PC-9 (cell line): ENCODE measurements at regions not wholly inside any gene's neighbourhood (a gene's known extent, or its start where the extent isn't known, plus 50 kb on each side); places are given as distances from the start of the nearest gene placed in this dataset.

Experiments used
- BruUV-seq: library from RNA; stranded (reverse); fragments of 400-500 nt; replicated peaks from 2 replicates; lab custom pipeline; 2021; lab: Mats Ljungman, UMichigan
- CTCF ChIA-PET: fragments of 300-600 bp; sonication (Branson Sonifier 250); formaldehyde crosslinking; loops from one replicate; lab custom pipeline; 2022; ENCODE audit warnings: antibody characterized with exemption; lab: Charles Lee
- POLR2A ChIA-PET: fragments of 300-600 bp; sonication (Branson Sonifier 250); formaldehyde crosslinking; loops from one replicate; lab custom pipeline; 2022; ENCODE audit warnings: antibody characterized with exemption; ENCODE audit not compliant: unreplicated experiment; lab: Charles Lee
- DNase-seq, 2 experiments: peaks; one replicate each; pipeline versions ENCODE4 v3.0.0 to v3.0.0-alpha.2; 2015 to 2022; ENCODE audit warnings: mixed read lengths in 1 of 2
- H2AFZ ChIP-seq: fragments of 200-600 bp; sonication (generic); 2 replicates; pipeline ENCODE4 v1.8.1; 2017; ENCODE audit warnings: antibody characterized with exemption
- H3F3A ChIP-seq: fragments of 200-600 bp; sonication (generic); 2 replicates; pipeline ENCODE4 v1.8.1; 2017; ENCODE audit warnings: antibody characterized with exemption, mild to moderate bottlenecking, low read depth; ENCODE audit not compliant: insufficient read depth
- H3K27ac ChIP-seq: fragments of 200-600 bp; sonication (generic); 2 replicates; pipeline ENCODE4 v1.6.1; 2016; ENCODE audit warnings: mixed run types
- H3K27me3 ChIP-seq: fragments of 200-600 bp; sonication (generic); 2 replicates; pipeline ENCODE4 v1.6.1; 2016; ENCODE audit warnings: low read depth, mixed run types; ENCODE audit not compliant: insufficient read depth
- H3K36me3 ChIP-seq: fragments of 200-600 bp; sonication (generic); 2 replicates; pipeline ENCODE4 v1.6.1; 2016; ENCODE audit warnings: low read depth, mixed run types
- H3K4me1 ChIP-seq: fragments of 200-600 bp; sonication (generic); replicated peaks from 2 replicates; pipeline ENCODE4 v1.6.1; 2016; ENCODE audit warnings: mixed run types; ENCODE audit not compliant: insufficient read depth
- H3K4me2 ChIP-seq: fragments of 200-600 bp; sonication (generic); 2 replicates; pipeline ENCODE4 v1.6.1; 2017; ENCODE audit warnings: mixed run types
- H3K4me3 ChIP-seq: fragments of 200-600 bp; sonication (generic); 2 replicates; pipeline ENCODE4 v1.6.1; 2016; ENCODE audit warnings: mixed run types
- H3K79me2 ChIP-seq: fragments of 200-600 bp; sonication (generic); 2 replicates; pipeline ENCODE4 v1.6.1; 2017; ENCODE audit warnings: low read depth, mixed run types
- H3K9me2 ChIP-seq: fragments of 200-600 bp; sonication (generic); 2 replicates; pipeline ENCODE4 v1.8.1; 2017; ENCODE audit warnings: mild to moderate bottlenecking; ENCODE audit not compliant: insufficient read depth
- H3K9me3 ChIP-seq: fragments of 200-600 bp; sonication (generic); 2 replicates; pipeline ENCODE4 v1.8.1; 2016; ENCODE audit warnings: low read depth; ENCODE audit not compliant: insufficient read depth
- H4K20me1 ChIP-seq: fragments of 200-600 bp; sonication (generic); 2 replicates; pipeline ENCODE4 v1.8.1; 2017; ENCODE audit not compliant: insufficient read depth
- CTCF ChIP-seq: fragments of 200-600 bp; sonication (generic); conservative IDR thresholded peaks from 2 replicates; pipeline ENCODE4 v1.6.1; 2017; ENCODE audit warnings: mixed run types, antibody characterized with exemption, mild to moderate bottlenecking, moderate library complexity
- EZH2 ChIP-seq: fragments of 200-600 bp; sonication (generic); IDR thresholded peaks from 2 replicates; pipeline ENCODE4 v1.8.0; 2017; ENCODE audit warnings: antibody characterized with exemption, low read depth
- intact Hi-C: fragments of 100-400 bp; cut with micrococcal nuclease; formaldehyde crosslinking; loops from one replicate; pipeline ENCODE4 v1.10.0; 2022; ENCODE audit not compliant: unreplicated experiment

GRCh38 chr1:87521452-87521851 is 192.8 kb downstream of the LMO4 start:
- Histone ChIP-seq H3K9me2 (no peaks in the 10 kb centered on the region), H3K9me3 (no peaks in the 10 kb centered on the region), H2AFZ (no peak overlapping the region), H3K4me1 (no peaks in the 10 kb centered on the region), H3K36me3 (no peaks in the 10 kb centered on the region), H3K27me3 (no peaks in the 10 kb centered on the region), H3K4me2 (no peak overlapping the region), H3K27ac (no peak overlapping the region), H3K79me2 (no peaks in the 10 kb centered on the region), H3F3A (no peaks in the 10 kb centered on the region), H3K4me3 (no peak overlapping the region), H4K20me1 (no peaks in the 10 kb centered on the region)
- intact Hi-C loops, result no loop called here
- no TSS peak for BruUV-seq
- DNase-seq, result no peak
- POLR2A ChIA-PET, result no interaction called here
- CTCF ChIA-PET, result no interaction called here
- TF ChIP-seq CTCF (no peak), EZH2 (no peak)

GRCh38 chr1:87523466-87523865 is 194.8 kb downstream of the LMO4 start:
- intact Hi-C loops, result no loop called here
- Histone ChIP-seq H3K27me3 (no peaks in the 10 kb centered on the region), H3F3A (no peaks in the 10 kb centered on the region), H3K9me3 (no peaks in the 10 kb centered on the region), H3K9me2 (no peaks in the 10 kb centered on the region), H3K79me2 (no peaks in the 10 kb centered on the region), H3K4me3 (no peak overlapping the region), H3K4me2 (no peak overlapping the region), H2AFZ (no peak overlapping the region), H3K36me3 (no peaks in the 10 kb centered on the region), H3K4me1 (no peaks in the 10 kb centered on the region), H4K20me1 (no peaks in the 10 kb centered on the region), H3K27ac (no peak overlapping the region)
- CTCF ChIA-PET, result no interaction called here
- no TSS peak for BruUV-seq
- DNase-seq, result no peak
- TF ChIP-seq CTCF (no peak), EZH2 (no peak)
- POLR2A ChIA-PET, result no interaction called here

GRCh38 chr1:87524021-87524754 is 195.5 kb downstream of the LMO4 start:
- no peaks in the 10 kb centered on the region for H3K36me3 ChIP-seq
- no peaks in the 10 kb centered on the region for H3K79me2 ChIP-seq
- H3K9me3 ChIP-seq, result no peaks in the 10 kb centered on the region
- H2AFZ ChIP-seq, result no peak overlapping the region
- no TSS peak for BruUV-seq
- H4K20me1 ChIP-seq, result no peaks in the 10 kb centered on the region
- no peaks in the 10 kb centered on the region for H3K4me1 ChIP-seq
- no peaks in the 10 kb centered on the region for H3K27me3 ChIP-seq
- H3K4me2 ChIP-seq, result no peak overlapping the region
- intact Hi-C loops, result no loop called here
- no peak for DNase-seq
- H3K4me3 ChIP-seq, result no peak overlapping the region
- TF ChIP-seq EZH2 (no peak), CTCF (no peak)
- no peaks in the 10 kb centered on the region for H3F3A ChIP-seq
- CTCF ChIA-PET, result no interaction called here
- POLR2A ChIA-PET, result no interaction called here
- H3K9me2 ChIP-seq, result no peaks in the 10 kb centered on the region
- no peak overlapping the region for H3K27ac ChIP-seq
